ENCODE measurements at regions not wholly inside any gene's neighbourhood (a gene's known extent, or its start where the extent isn't known, plus 50 kb on each side); places are given as distances from the start of the nearest gene placed in this dataset.

DNA sequence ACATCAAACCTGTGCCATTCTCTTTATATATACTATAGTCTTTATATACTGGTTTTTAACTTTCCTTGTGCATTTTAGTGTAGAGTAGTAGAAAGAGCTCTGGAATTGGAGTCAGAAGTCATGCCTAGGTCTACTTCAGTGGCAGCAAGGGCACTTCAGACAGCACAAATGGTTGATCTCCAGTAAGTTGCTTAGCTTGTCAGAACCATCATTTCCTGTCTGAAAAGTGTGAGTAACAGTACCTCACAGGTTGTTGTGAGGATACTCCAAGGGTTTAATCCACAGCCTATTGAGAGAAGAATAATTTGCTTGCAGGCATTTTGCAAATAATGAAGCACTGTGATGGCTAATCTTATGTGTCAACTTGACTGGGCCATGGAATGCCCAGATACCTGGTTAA, 95.8 kb upstream of the NR4A3 start:
- no peak for TF ChIP-seq EZH2 (IDR thresholded peaks at IDR 0.05; ENCODE audit: borderline replicate concordance, low read depth, low read length, severe bottlenecking)
- TF ChIP-seq, protein P1, sequence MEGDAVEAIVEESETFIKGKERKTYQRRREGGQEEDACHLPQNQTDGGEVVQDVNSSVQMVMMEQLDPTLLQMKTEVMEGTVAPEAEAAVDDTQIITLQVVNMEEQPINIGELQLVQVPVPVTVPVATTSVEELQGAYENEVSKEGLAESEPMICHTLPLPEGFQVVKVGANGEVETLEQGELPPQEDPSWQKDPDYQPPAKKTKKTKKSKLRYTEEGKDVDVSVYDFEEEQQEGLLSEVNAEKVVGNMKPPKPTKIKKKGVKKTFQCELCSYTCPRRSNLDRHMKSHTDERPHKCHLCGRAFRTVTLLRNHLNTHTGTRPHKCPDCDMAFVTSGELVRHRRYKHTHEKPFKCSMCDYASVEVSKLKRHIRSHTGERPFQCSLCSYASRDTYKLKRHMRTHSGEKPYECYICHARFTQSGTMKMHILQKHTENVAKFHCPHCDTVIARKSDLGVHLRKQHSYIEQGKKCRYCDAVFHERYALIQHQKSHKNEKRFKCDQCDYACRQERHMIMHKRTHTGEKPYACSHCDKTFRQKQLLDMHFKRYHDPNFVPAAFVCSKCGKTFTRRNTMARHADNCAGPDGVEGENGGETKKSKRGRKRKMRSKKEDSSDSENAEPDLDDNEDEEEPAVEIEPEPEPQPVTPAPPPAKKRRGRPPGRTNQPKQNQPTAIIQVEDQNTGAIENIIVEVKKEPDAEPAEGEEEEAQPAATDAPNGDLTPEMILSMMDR (IDR thresholded peaks at IDR 0.05; ENCODE audit: borderline replicate concordance, extremely low read depth, low read length, poor library complexity, severe bottlenecking): no peak

Measured in DND-41 (cell line).